ENCODE measurements at regions not wholly inside any gene's neighbourhood (a gene's known extent, or its start where the extent isn't known, plus 50 kb on each side); places are given as distances from the start of the nearest gene placed in this dataset.

DNA sequence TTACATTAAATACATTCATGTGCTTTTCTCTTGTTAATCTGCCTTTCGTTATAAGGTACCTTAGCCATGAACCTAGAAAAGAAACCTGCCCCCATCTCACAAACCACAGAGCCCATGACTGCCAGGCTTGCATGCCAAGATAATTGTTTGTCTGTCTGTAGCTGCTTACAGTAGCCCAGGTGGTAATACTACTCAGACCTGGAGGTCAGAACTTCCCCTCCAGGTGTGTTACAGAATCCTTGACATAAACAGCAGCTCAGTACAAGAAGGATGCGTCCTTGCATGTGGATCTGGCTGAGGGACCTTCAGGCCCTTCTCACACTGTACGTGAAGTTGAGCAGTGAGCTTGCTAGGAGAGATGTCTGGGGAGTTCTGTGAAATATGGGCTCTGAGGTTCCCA is 291.4 kb downstream of the CSNK1G3 start:
- no peak overlapping the region for H2AK5ac ChIP-seq (ENCODE audit: low read depth, low read length)
- no peaks in the 10 kb centered on the region for H3K36me3 ChIP-seq (ENCODE audit: control insufficient read depth in 2 of 4, insufficient read depth in 4 of 4, low read length in 3 of 4)
- H3K79me2 ChIP-seq (ENCODE audit: control insufficient read depth in 1 of 2, insufficient read depth in 2 of 2, low read length in 2 of 2): no peaks in the 10 kb centered on the region
- H2BK15ac ChIP-seq (ENCODE audit: low read length): no peak overlapping the region
- DNase-seq (ENCODE audit: low read depth in 1 of 2, low spot score in 2 of 2) (no peak), FAIRE-seq (no peak)
- no peaks in the 10 kb centered on the region for H3K9me3 ChIP-seq (ENCODE audit: insufficient read depth in 2 of 2, low read depth in 1 of 2, low read length in 1 of 2)
- no peak overlapping the region for H3K23ac ChIP-seq (ENCODE audit: insufficient read length)
- no peaks in the 10 kb centered on the region for H3K27me3 ChIP-seq (replicated peaks in 1 of 4; ENCODE audit: control insufficient read depth in 3 of 4, extremely low read depth in 1 of 4, insufficient read depth in 3 of 4, low read length in 3 of 4)
- H4K8ac ChIP-seq (ENCODE audit: extremely low read depth, insufficient read depth, low read length): no peak overlapping the region
- no peak overlapping the region for H2BK12ac ChIP-seq (ENCODE audit: low read depth, low read length)
- ChIA-PET CTCF (ENCODE audit: partially characterized antibody) (interaction anchor here (1.5 kb wide), 1 partner anchor 76 kb away, joined by 3 read pairs; no protein-coding TSS in a partner anchor), POLR2A (ENCODE audit: partially characterized antibody) (interaction anchor here (0.6 to 1.4 kb wide), 2 partner anchors 8 to 10 kb away, joined by 3 read pairs; no protein-coding TSS in a partner anchor)
- H3K4me2 ChIP-seq (ENCODE audit: insufficient read depth in 1 of 2, low read depth in 2 of 2, low read length in 2 of 2): no peak overlapping the region
- H3K4ac ChIP-seq (replicated peaks; ENCODE audit: insufficient read length, low read depth, low read length): no peak overlapping the region
- H3K79me1 ChIP-seq (ENCODE audit: low read depth, low read length): no peaks in the 10 kb centered on the region
- H3K27ac ChIP-seq (ENCODE audit: low read depth, low read length): no peak overlapping the region
- 0 out of 2 replicates have a peak overlapping the region, but pooled peaks have one; percentile 49 for H2AFZ ChIP-seq (ENCODE audit: low read length)
- H3K56ac ChIP-seq (replicated peaks; ENCODE audit: insufficient read length, low read depth, low read length): no peak overlapping the region
- H3K9ac ChIP-seq (replicated peaks in 1 of 4; ENCODE audit: extremely low read depth in 1 of 4, low read depth in 3 of 4, low read length in 3 of 4): no peak overlapping the region
- H2BK20ac ChIP-seq (ENCODE audit: low read length): no peak overlapping the region
- 85% methylated on average over 3 of the region's 3 CpGs; no CpG with 5 or more reads in 1 of the 2 experiments for WGBS, 2 experiments (ENCODE audit: extremely low coverage in 1 of 2, insufficient coverage in 1 of 2, insufficient read length in 1 of 2, insufficient replicate concordance in 2 of 2, low coverage in 1 of 2, low lambda C conversion rate in 2 of 2, missing lambda C conversion rate in 1 of 2)
- H2BK120ac ChIP-seq (replicated peaks; ENCODE audit: low read depth, low read length): no peak overlapping the region
- no peaks in the 10 kb centered on the region for H4K20me1 ChIP-seq (replicated peaks in 1 of 2; ENCODE audit: control insufficient read depth in 1 of 2, insufficient read depth in 2 of 2, low read length in 2 of 2)
- no peak overlapping the region for H3K14ac ChIP-seq (ENCODE audit: insufficient read length)
- H4K91ac ChIP-seq (replicated peaks; ENCODE audit: insufficient read length, low read length): no peak overlapping the region
- H3K23me2 ChIP-seq (ENCODE audit: low read depth, low read length): peaks cover 3% of the 10 kb centered on the region; the same call in 1 of the 2 replicates
- H4K5ac ChIP-seq (ENCODE audit: insufficient read length, low read depth, low read length): no peak overlapping the region
- no peak overlapping the region for H2BK5ac ChIP-seq (ENCODE audit: low read depth, low read length)
- H3K4me1 ChIP-seq (replicated peaks in 1 of 4; ENCODE audit: control insufficient read depth in 3 of 4, insufficient read depth in 4 of 4, low read length in 3 of 4): peaks cover 0 to 13% (median 6%) of the 10 kb centered on the region in 4 experiments; a peak in 3 of 7 replicates
- no peak overlapping the region for H3K4me3 ChIP-seq (ENCODE audit: extremely low read depth in 1 of 4, insufficient read depth in 2 of 4, low read depth in 3 of 4, low read length in 4 of 4)
- H3K18ac ChIP-seq (ENCODE audit: extremely low read depth, low read length): no peak overlapping the region
- TF ChIP-seq HDAC6 (IDR thresholded peaks at IDR 0.05; ENCODE audit: low read depth, low read length) (no peak), FOSL1 (IDR thresholded peaks at IDR 0.05; ENCODE audit: insufficient read depth, low read depth, low read length) (no peak), TBP (IDR thresholded peaks at IDR 0.05; ENCODE audit: low read depth, low read length) (no peak)

Data from H1 (cell line).